DMS114 treated with DMSO at 0.1 percent for 48 hours (cell line): ENCODE measurements at regions not wholly inside any gene's neighbourhood (a gene's known extent, or its start where the extent isn't known, plus 50 kb on each side); places are given as distances from the start of the nearest gene placed in this dataset.

Source experiments
- DNase-seq: peaks from one replicate; lab custom pipeline; 2025; ENCODE audit not compliant: unreplicated experiment; lab: John Stamatoyannopoulos, UW

GRCh38 chr2:2575870-2576386 lies 244.9 kb upstream of the MYT1L start:
- no peak for DNase-seq

GRCh38 chr2:2575181-2575577 lies 244.1 kb upstream of the MYT1L start:
- no peak for DNase-seq

- no peak for DNase-seq
These were observed 243.5 kb upstream of the MYT1L start for GRCh38 chr2:2574401-2575180.

DNA sequence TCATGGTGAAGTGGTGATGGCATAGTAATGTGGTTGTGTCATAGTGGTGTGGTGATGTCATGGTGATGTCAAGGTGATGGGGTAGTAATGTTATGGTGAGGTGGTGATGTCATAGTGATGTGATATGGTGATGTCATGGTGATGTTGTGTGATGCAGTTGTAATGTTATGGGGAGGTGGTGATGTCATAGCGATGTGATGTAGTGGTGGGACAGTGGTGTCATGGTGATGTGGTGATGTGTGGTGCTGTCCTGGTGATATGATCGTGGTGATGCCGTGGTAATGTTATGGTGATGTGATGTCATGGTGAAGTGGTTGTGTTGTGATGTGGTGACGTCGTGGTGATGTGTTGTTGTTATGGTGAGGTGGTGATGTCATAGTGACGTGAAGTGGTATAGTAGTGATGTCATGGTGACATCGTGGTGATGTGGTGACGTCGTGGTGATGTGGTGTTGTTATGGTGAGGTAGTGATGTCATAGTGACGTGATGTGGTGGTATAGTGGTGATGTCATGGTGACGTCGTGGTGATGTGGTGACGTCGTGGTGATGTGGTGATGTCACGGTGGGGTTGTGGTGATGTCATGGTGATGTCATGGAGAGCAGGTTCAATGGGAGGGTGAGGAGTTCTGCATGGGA lies 242.7 kb upstream of the MYT1L start:
- DNase-seq: no peak

GRCh38 chr2:2573205-2573604 lies 242.1 kb upstream of the MYT1L start:
- no peak for DNase-seq

DNA sequence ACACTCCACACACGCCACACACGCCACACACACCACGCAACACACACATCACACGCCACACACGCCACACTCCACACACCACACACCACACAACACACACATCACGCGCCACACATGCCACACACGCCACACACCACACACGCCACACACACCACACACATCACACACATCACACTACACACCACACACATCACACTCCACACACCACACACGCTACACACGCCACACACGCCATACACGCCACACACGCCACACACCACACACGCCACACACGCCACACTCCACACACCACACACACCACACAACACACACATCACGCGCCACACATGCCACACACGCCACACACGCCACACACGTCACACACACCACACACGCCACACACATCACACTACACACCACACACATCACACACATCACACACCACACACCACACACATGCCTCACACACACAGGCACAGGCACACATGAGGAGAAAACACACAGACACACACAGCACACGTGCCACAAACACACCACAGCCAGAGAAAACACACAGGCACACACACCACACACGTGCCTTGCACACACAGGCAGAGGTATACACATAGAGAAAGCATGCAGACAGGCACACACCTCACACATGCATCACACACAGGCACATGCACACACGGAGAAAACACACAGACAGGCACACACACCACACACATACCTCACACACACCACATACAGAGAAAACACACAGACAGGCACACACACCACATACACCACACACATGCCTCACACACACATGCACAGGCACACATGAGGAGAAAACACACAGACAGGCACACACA lies 241.5 kb upstream of the MYT1L start:
- no peak for DNase-seq

DNA sequence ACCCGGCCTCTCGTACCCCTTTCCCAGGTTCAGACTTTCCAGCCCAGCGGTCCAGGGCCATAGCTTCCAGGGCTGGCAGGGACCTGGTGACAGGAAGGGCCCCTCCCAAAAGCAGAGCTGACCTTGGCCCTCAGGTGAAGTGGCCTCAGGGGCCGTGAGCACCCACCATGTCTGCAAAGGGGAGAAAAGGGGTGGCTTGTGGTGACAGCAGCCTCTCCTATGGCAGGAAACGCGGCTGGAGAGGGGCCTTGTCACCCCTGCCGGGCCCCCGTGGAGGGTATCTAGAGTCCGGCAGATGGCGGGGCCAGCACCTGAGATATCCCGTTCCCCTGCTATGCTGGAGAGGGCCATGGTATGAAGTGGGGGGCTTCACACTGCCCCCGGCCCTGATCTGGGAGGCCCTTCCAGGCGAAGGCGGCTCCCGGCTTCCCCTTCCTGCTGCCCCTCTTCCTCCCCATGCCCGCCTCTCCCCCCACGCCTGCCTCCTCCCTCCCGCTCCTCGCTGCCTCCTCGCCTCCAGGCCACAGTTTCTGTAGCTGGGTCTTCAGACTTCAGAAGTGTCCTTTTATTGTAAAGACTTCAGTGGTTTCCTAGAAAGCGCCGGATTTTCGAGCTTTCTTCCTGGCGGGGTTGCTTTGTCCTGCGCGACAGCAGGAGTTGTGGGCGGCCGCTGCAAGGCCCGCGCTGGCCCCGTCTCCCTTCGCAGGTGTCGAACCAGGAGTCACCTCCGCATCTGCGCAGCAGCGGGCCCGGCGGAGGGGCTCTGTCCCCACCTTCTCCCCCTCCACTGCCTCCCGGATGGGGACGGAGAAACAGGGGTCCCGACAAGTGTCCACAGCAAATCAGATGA lies 240.5 kb upstream of the MYT1L start:
- no peak for DNase-seq

- DNase-seq: no peak
These were observed 239.8 kb upstream of the MYT1L start for GRCh38 chr2:2570871-2571270.

GRCh38 chr2:2570360-2570759 lies 239.3 kb upstream of the MYT1L start:
- no peak for DNase-seq

DNA sequence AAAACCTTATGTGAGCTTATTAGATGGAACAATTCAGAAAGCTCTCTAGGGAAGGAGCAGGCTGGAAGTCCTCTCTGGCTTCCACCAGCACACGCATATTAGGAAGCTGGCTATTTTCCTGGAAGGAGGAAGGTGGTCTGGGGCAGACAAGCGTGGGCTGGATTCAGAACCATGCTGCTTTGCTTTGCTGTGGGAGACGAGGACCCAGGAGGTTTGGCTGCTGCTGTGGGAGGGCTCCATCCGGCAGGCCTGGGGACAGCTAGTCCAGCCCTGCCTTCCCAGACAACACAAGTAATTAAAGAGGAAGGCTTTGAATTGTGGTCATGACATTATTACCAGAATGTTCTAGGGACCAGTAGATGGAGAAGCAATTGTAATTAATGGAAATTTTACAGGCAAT lies 238.8 kb upstream of the MYT1L start:
- no peak for DNase-seq

- DNase-seq: no peak
These were observed 238.2 kb upstream of the MYT1L start for GRCh38 chr2:2569306-2569705.

GRCh38 chr2:2568411-2568810 lies 237.3 kb upstream of the MYT1L start:
- no peak for DNase-seq

GRCh38 chr2:2567776-2568175 lies 236.7 kb upstream of the MYT1L start:
- no peak for DNase-seq

GRCh38 chr2:2566396-2567323 lies 235.6 kb upstream of the MYT1L start:
- no peak for DNase-seq

- DNase-seq: no peak
These were observed 234.6 kb upstream of the MYT1L start for GRCh38 chr2:2565671-2566070.

- no peak for DNase-seq
These were observed 233.4 kb upstream of the MYT1L start for GRCh38 chr2:2564300-2565078.

DNA sequence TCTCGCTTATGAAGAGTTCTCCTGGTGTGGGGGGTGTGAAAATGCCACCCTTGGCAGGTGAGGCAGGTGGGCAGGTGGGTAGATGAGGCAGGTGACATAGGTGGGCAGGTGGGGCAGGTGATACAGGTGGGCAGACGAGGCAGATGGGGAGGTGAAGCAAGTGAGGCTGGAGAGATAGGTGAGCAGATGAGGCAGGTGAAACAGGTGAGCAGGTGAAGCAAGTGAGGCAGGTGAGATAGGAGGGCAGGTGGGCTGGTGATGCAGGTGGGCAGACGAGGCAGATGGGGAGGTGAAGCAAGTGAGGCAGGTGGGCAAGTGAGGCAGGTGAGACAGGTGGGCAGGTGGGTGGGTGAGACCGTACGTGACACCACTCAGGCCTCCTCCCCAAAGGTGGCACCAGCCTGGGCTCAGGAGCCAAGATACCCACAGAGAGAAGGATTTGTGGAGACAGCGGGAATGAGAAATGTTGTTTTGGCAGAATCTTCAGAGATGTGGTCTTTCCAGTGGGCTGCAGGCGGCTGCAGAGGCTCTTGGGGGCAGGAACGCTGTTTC lies 232.3 kb upstream of the MYT1L start:
- no peak for DNase-seq

DNA sequence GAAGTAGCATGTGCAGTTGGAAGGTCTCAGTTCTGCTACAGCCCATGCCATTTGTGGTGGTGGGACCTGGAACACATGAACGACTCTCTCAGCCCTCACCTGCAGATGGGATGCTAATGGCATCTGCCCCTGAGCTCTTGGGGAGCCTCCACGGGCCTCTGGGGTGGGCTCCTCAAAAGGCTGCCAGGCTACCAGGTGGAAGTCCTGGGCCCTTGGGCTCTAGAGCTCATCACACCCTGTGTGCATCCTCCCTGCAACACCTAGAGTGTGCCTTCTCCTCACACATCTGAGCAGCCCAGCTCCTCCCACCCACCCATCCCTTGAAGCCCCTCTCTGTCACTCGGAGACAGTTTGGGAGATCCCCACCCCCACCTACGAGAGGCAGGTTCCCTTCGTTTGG lies 231.8 kb upstream of the MYT1L start:
- no peak for DNase-seq
